ENCODE measurements at regions not wholly inside any gene's neighbourhood (a gene's known extent, or its start where the extent isn't known, plus 50 kb on each side); places are given as distances from the start of the nearest gene placed in this dataset.

GRCh38 chr5:143947313-143947712 lies 135.4 kb downstream of the HMHB1 start:
- Histone ChIP-seq H3K27ac (ENCODE audit: control insufficient read depth, insufficient read depth) (no peak overlapping the region), H2AFZ (ENCODE audit: control insufficient read depth, low read depth, low read length) (no peak overlapping the region), H3K4me1 (ENCODE audit: control insufficient read depth, insufficient read depth, low read length) (no peaks in the 10 kb centered on the region), H3K9me3 (replicated peaks; ENCODE audit: control insufficient read depth, insufficient read depth, low read length) (no peaks in the 10 kb centered on the region; the same call in 2 of the 3 replicates), H3K27me3 (replicated peaks in 1 of 2; ENCODE audit: control insufficient read depth in 2 of 2, insufficient read depth in 2 of 2, low read length in 1 of 2) (no peaks in the 10 kb centered on the region), H4K20me1 (ENCODE audit: control insufficient read depth, insufficient read depth) (no peaks in the 10 kb centered on the region), H3K4me3 (no peak overlapping the region), H3K79me2 (ENCODE audit: control insufficient read depth, insufficient read depth, low read length) (no peaks in the 10 kb centered on the region), H3K9ac (ENCODE audit: control insufficient read depth, insufficient read depth, low read length) (no peak overlapping the region), H3K4me2 (ENCODE audit: control insufficient read depth, insufficient read depth) (no peak overlapping the region), H3K36me3 (ENCODE audit: control insufficient read depth in 2 of 2, insufficient read depth in 2 of 2, low read length in 1 of 2) (no peaks in the 10 kb centered on the region)
- ChIA-PET POLR2A (no interaction called here), CTCF (no interaction called here), SMC1A (ENCODE audit: uncharacterized antibody, unreplicated experiment) (interaction anchor here (1.0 kb wide), 1 partner anchor 19 kb away, joined by 3 read pairs; no protein-coding TSS in a partner anchor), RAD21 (ENCODE audit: unreplicated experiment) (no interaction called here)
- FAIRE-seq, result no peak
- in situ Hi-C loops (cut with MboI), result no loop called here
- intact Hi-C loops (cut with micrococcal nuclease; ENCODE audit: unreplicated experiment), result no loop called here
- ATAC-seq, result no peak
- no TSS peak for BruUV-seq (replicated peaks)
- DNase-seq (ENCODE audit: low read depth, low spot score), result no peak
- 0% methylated on average over 2 of the region's 2 CpGs for WGBS (ENCODE audit: insufficient coverage, insufficient replicate concordance, low lambda C conversion rate, missing lambda C conversion rate)
- TF ChIP-seq ZZZ3 (IDR thresholded peaks at IDR 0.05; ENCODE audit: control insufficient read depth, insufficient read length, low read depth) (no peak), RBBP5 (conservative IDR thresholded peaks at IDR 0.05) (no peak), BCLAF1 (IDR thresholded peaks at IDR 0.05) (no peak), ZNF207 (IDR thresholded peaks at IDR 0.05; ENCODE audit: borderline replicate concordance) (no peak), CUX1 (IDR thresholded peaks at IDR 0.05; ENCODE audit: insufficient replicate concordance, low read depth, low read length) (no peak)

All from GM12878 (cell line).